Heart left ventricle (tissue), 16 donors: ENCODE measurements at regions not wholly inside any gene's neighbourhood (a gene's known extent, or its start where the extent isn't known, plus 50 kb on each side); places are given as distances from the start of the nearest gene placed in this dataset.

Source experiments
- ATAC-seq, 4 donors: fragments of 200-7000 bp; cut with Tn5 transposase; one replicate each; pipeline ENCODE4 v1.9.1; 2020 to 2022; ENCODE audit warnings: moderate library complexity in 4 of 4, mild to moderate bottlenecking in 3 of 4, moderate number of reproducible peaks in 1 of 4
- DNase-seq, 5 donors: peaks; one replicate each; pipeline ENCODE4 v3.0.0-alpha.2; 2020
- H3K27ac ChIP-seq, 12 donors: fragments of 200-600 bp; sonication (generic) in 4 of 12; one replicate each; pipeline versions ENCODE4 v1.5.0 to v1.8.0; 2016 to 2022; ENCODE audit warnings: mild to moderate bottlenecking in 2 of 12
- H3K27me3 ChIP-seq, 9 donors: fragments of 200-600 bp; sonication (generic) in 2 of 9; one replicate each; pipeline versions ENCODE4 v1.5.1 to v1.8.0; 2016 to 2022; ENCODE audit warnings: mild to moderate bottlenecking in 3 of 9
- H3K36me3 ChIP-seq, 9 donors: fragments of 200-600 bp; sonication (generic) in 2 of 9; one replicate each; pipeline versions ENCODE4 v1.5.0 to v1.8.0; 2018 to 2022; ENCODE audit warnings: mild to moderate bottlenecking in 2 of 9
- H3K4me1 ChIP-seq, 12 donors: fragments of 200-600 bp; sonication (generic) in 4 of 12; one replicate each; pipeline versions ENCODE4 v1.5.0 to v1.8.0; 2016 to 2022; ENCODE audit warnings: mild to moderate bottlenecking in 3 of 12
- H3K4me3 ChIP-seq, 12 donors: fragments of 200-600 bp; sonication (generic) in 4 of 12; one replicate each; pipeline versions ENCODE4 v1.5.0 to v1.8.0; 2017 to 2022; ENCODE audit warnings: mild to moderate bottlenecking in 9 of 12, moderate library complexity in 4 of 12
- H3K9me3 ChIP-seq, 12 donors: fragments of 200-600 bp; sonication (generic) in 4 of 12; one replicate each; pipeline versions ENCODE4 v1.5.0 to v1.8.0; 2016 to 2022; ENCODE audit warnings: mild to moderate bottlenecking in 1 of 12
- CTCF ChIP-seq, 12 donors: fragments of 200-600 bp; sonication (generic) in 4 of 12; IDR thresholded peaks; one replicate each; pipeline versions ENCODE4 v1.5.0 to v1.8.0; 2018 to 2022; ENCODE audit warnings: antibody characterized with exemption in 12 of 12, mild to moderate bottlenecking in 5 of 12
- POLR2A ChIP-seq, 2 donors: fragments of 450-650 bp; IDR thresholded peaks; one replicate each; pipeline ENCODE4 v1.6.1; 2017; ENCODE audit warnings: antibody characterized with exemption in 2 of 2, mild to moderate bottlenecking in 2 of 2, moderate library complexity in 2 of 2
- WGBS, 4 donors: extraction: QIAGEN DNeasy Blood & Tissue Kit in 2 of 4; methylation state at CpG; one replicate each; pipeline versions ENCODE4 v1.1.5 to v1.1.7; 2013 to 2018; 5-methylcytosine and 5-hydroxymethylcytosine counted together
- intact Hi-C, 10 donors: fragments of 100-400 bp; cut with DNase I; formaldehyde crosslinking; loops; one replicate each; pipeline versions ENCODE4 v1.11.1 to v1.14.2; 2022
- donor health status: ischemic (EF 13 %, LVEDD 7.1; RV severe dilation, severe dysfunction).
- donor health status: healthy with polysubstance abuse.
- donor health status: DM: no; HTN: yes; CAD: no.
- donor health status: DM: no; HTN: no; CAD: no.
- donor health status: ischemic (EF 25% LVEDD 6.9; RV normal size, moderate dysfunction).
- donor health status: ischemic (EF 25% LVEDD 5.7; RV mildly dilated, moderate dysfunction).
- donor health status: healthy.
- donor health status: DM: yes; HTN: yes; CAD: no.
- donor health status: ischemic (EF 35%, LVEDD 5.7; RV mildly dilated, moderate dysfunction).
- donor health status: nonischemic (EF 11% LVEDD 7.7; RV severe dilation, severe dysfunction).
- donor health status: DM: yes; HTN: yes; CAD: no.
- donor health status: PGD.
- donor health status: ischemic (EF 29% LVEDD 5.4; RV normal size, mild dysfunction).
- donor health status: nonischemic (EF 23%, LVEDD 6.1; RV moderate dilation, normal function).

- TF ChIP-seq POLR2A (IDR thresholded peaks at IDR 0.05) (no peak), CTCF (IDR thresholded peaks at IDR 0.05) (no peak)
- Histone ChIP-seq H3K9me3 (no peaks in the 10 kb centered on the region), H3K36me3 (no peaks in the 10 kb centered on the region), H3K4me3 (no peak overlapping the region), H3K4me1 (peaks cover 0 to 21% (median 2%) of the 10 kb centered on the region in 12 donors), H3K27me3 (no peaks in the 10 kb centered on the region), H3K27ac (no peak overlapping the region)
- intact Hi-C loops, result no loop called here
- ATAC-seq (no peak), DNase-seq (no peak)
- WGBS, 4 donors, result 60 to 84% (median 67%) methylated on average over 4 of the region's 4 CpGs
Measured at GRCh38 chr2:60216452-60216995, 336.9 kb downstream of the BCL11A start.

- H3K9me3 ChIP-seq, result no peaks in the 10 kb centered on the region
- H3K4me1 ChIP-seq, result peaks cover 0 to 21% (median 2%) of the 10 kb centered on the region in 12 donors
- TF ChIP-seq POLR2A (IDR thresholded peaks at IDR 0.05), result no peak
- no peak for TF ChIP-seq CTCF (IDR thresholded peaks at IDR 0.05)
- no peaks in the 10 kb centered on the region for H3K27me3 ChIP-seq
- H3K27ac ChIP-seq, result peak overlapping the region in 1 of 12 donors; percentile 41
- H3K4me3 ChIP-seq, result no peak overlapping the region
- WGBS, 4 donors, result 69 to 83% (median 76%) methylated on average over 17 of the region's 17 CpGs
- no peaks in the 10 kb centered on the region for H3K36me3 ChIP-seq
- no peak for DNase-seq
- ATAC-seq, result no peak
- intact Hi-C loops, result no loop called here
Measured at GRCh38 chr2:60215386-60215901, 338.0 kb downstream of the BCL11A start.

- no peak overlapping the region for H3K27ac ChIP-seq
- H3K4me3 ChIP-seq, result no peak overlapping the region
- peaks cover 0 to 26% (median 5%) of the 10 kb centered on the region in 12 donors for H3K4me1 ChIP-seq
- ATAC-seq (no peak), DNase-seq (no peak)
- no peaks in the 10 kb centered on the region for H3K27me3 ChIP-seq
- TF ChIP-seq CTCF (IDR thresholded peaks at IDR 0.05), result no peak
- intact Hi-C loops, result no loop called here
- no peaks in the 10 kb centered on the region for H3K36me3 ChIP-seq
- H3K9me3 ChIP-seq, result no peaks in the 10 kb centered on the region
Measured at GRCh38 chr2:60214626-60214875, 338.9 kb downstream of the BCL11A start.

- Histone ChIP-seq H3K36me3 (no peaks in the 10 kb centered on the region), H3K4me3 (no peak overlapping the region), H3K27ac (no peak overlapping the region), H3K9me3 (no peaks in the 10 kb centered on the region), H3K27me3 (no peaks in the 10 kb centered on the region), H3K4me1 (peaks cover 0 to 29% (median 6%) of the 10 kb centered on the region in 12 donors)
- TF ChIP-seq POLR2A (IDR thresholded peaks at IDR 0.05) (no peak), CTCF (IDR thresholded peaks at IDR 0.05) (no peak)
- DNase-seq, result peak in 2 of 5 donors; percentile 13 to 35
- intact Hi-C loops, result no loop called here
- peak; percentile 52 to 84 (median 71) for ATAC-seq
- 68 to 74% (median 70%) methylated on average over 15 to 16 of the region's 16 CpGs for WGBS, 4 donors
Measured at GRCh38 chr2:60213865-60214625, 339.4 kb downstream of the BCL11A start.
